GM12892 (cell line): ENCODE measurements at regions not wholly inside any gene's neighbourhood (a gene's known extent, or its start where the extent isn't known, plus 50 kb on each side); places are given as distances from the start of the nearest gene placed in this dataset.

Experiments used
- POLR2A ChIP-seq: IDR thresholded peaks from 2 replicates; pipeline ENCODE4 v1.6.1; 2011; ENCODE audit warnings: low read depth, low read length, control low read depth
- POLR2AphosphoS5 ChIP-seq: IDR thresholded peaks from 2 replicates; pipeline ENCODE4 v1.6.1; 2011; ENCODE audit warnings: low read depth, low read length, control low read depth
- TAF1 ChIP-seq: IDR thresholded peaks from 2 replicates; pipeline ENCODE4 v1.6.1; 2011; ENCODE audit warnings: low read depth, mild to moderate bottlenecking, control low read depth, low read length, borderline replicate concordance

GRCh38 chr12:124071075-124071443 lies 98.0 kb downstream of the ZNF664 start:
- TF ChIP-seq POLR2AphosphoS5 (no peak), POLR2A (no peak), TAF1 (no peak)
